HuH-7.5 (cell line): ENCODE measurements at regions not wholly inside any gene's neighbourhood (a gene's known extent, or its start where the extent isn't known, plus 50 kb on each side); places are given as distances from the start of the nearest gene placed in this dataset.

Source experiments
- DNase-seq: peaks from one replicate; pipeline ENCODE4 v3.0.0; 2011; ENCODE audit warnings: low spot score

GRCh38 chr13:102933523-102933922, 87.7 kb downstream of the ERCC5 start:
- DNase-seq = no peak

GRCh38 chr13:102933122-102933521, 87.3 kb downstream of the ERCC5 start:
- no peak for DNase-seq

- no peak for DNase-seq
These were observed 86.5 kb downstream of the ERCC5 start for GRCh38 chr13:102932331-102932730.

- DNase-seq = no peak
These were observed 84.7 kb downstream of the ERCC5 start for GRCh38 chr13:102930566-102930965.

GRCh38 chr13:102928941-102929675, 83.3 kb downstream of the ERCC5 start:
- DNase-seq = no peak
